ENCODE measurements at regions not wholly inside any gene's neighbourhood (a gene's known extent, or its start where the extent isn't known, plus 50 kb on each side); places are given as distances from the start of the nearest gene placed in this dataset.

GRCh38 chr6:8234321-8234720 lies 132.0 kb upstream of the EEF1E1 start:
- no peak for DNase-seq (ENCODE audit: low read depth)
- in situ Hi-C loops (cut with HindIII; ENCODE audit: low pct_unique_long_range_greater_than_20kb, low sequenced_read_pairs): no loop called here

GRCh38 chr6:8231956-8232355 lies 129.6 kb upstream of the EEF1E1 start:
- no peak for DNase-seq (ENCODE audit: low read depth)
- in situ Hi-C loops (cut with HindIII; ENCODE audit: low pct_unique_long_range_greater_than_20kb, low sequenced_read_pairs): no loop called here

GRCh38 chr6:8229915-8230756 lies 127.8 kb upstream of the EEF1E1 start:
- DNase-seq (ENCODE audit: low read depth): peak; percentile 88
- in situ Hi-C loops (cut with HindIII; ENCODE audit: low pct_unique_long_range_greater_than_20kb, low sequenced_read_pairs): no loop called here

GRCh38 chr6:8225113-8225512 lies 122.8 kb upstream of the EEF1E1 start:
- in situ Hi-C loops (cut with HindIII; ENCODE audit: low pct_unique_long_range_greater_than_20kb, low sequenced_read_pairs): no loop called here
- no peak for DNase-seq (ENCODE audit: low read depth)

GRCh38 chr6:8223678-8224077 lies 121.3 kb upstream of the EEF1E1 start:
- in situ Hi-C loops (cut with HindIII; ENCODE audit: low pct_unique_long_range_greater_than_20kb, low sequenced_read_pairs): no loop called here
- no peak for DNase-seq (ENCODE audit: low read depth)

- in situ Hi-C loops (cut with HindIII; ENCODE audit: low pct_unique_long_range_greater_than_20kb, low sequenced_read_pairs): no loop called here
- DNase-seq (ENCODE audit: low read depth): peak; percentile 59
Measured at GRCh38 chr6:8219352-8219943, 117.1 kb upstream of the EEF1E1 start.

GRCh38 chr6:8218861-8219260 lies 116.5 kb upstream of the EEF1E1 start:
- in situ Hi-C loops (cut with HindIII; ENCODE audit: low pct_unique_long_range_greater_than_20kb, low sequenced_read_pairs): no loop called here

GRCh38 chr6:8215631-8216030 lies 113.3 kb upstream of the EEF1E1 start:
- DNase-seq (ENCODE audit: low read depth): peak; percentile 46
- in situ Hi-C loops (cut with HindIII; ENCODE audit: low pct_unique_long_range_greater_than_20kb, low sequenced_read_pairs): no loop called here

More at GRCh38 chr6:8218861-8219260, 116.5 kb upstream of the EEF1E1 start:
- no peak for DNase-seq (ENCODE audit: low read depth)

GRCh38 chr6:8213995-8214394 lies 111.6 kb upstream of the EEF1E1 start:
- no peak for DNase-seq (ENCODE audit: low read depth)
- in situ Hi-C loops (cut with HindIII; ENCODE audit: low pct_unique_long_range_greater_than_20kb, low sequenced_read_pairs): no loop called here

GRCh38 chr6:8212720-8213434 lies 110.5 kb upstream of the EEF1E1 start:
- in situ Hi-C loops (cut with HindIII; ENCODE audit: low pct_unique_long_range_greater_than_20kb, low sequenced_read_pairs): no loop called here
- no peak for DNase-seq (ENCODE audit: low read depth)

GRCh38 chr6:8207869-8208191 lies 105.5 kb upstream of the EEF1E1 start:
- DNase-seq (ENCODE audit: low read depth): no peak
- in situ Hi-C loops (cut with HindIII; ENCODE audit: low pct_unique_long_range_greater_than_20kb, low sequenced_read_pairs): no loop called here

- in situ Hi-C loops (cut with HindIII; ENCODE audit: low pct_unique_long_range_greater_than_20kb, low sequenced_read_pairs): no loop called here
- no peak for DNase-seq (ENCODE audit: low read depth)
Measured at GRCh38 chr6:8207191-8207868, 105.0 kb upstream of the EEF1E1 start.

- in situ Hi-C loops (cut with HindIII; ENCODE audit: low pct_unique_long_range_greater_than_20kb, low sequenced_read_pairs): no loop called here
- DNase-seq (ENCODE audit: low read depth): no peak
Measured at GRCh38 chr6:8203337-8203736, 101.0 kb upstream of the EEF1E1 start.

- DNase-seq (ENCODE audit: low read depth): no peak
- in situ Hi-C loops (cut with HindIII; ENCODE audit: low pct_unique_long_range_greater_than_20kb, low sequenced_read_pairs): no loop called here
Measured at GRCh38 chr6:8201679-8202078, 99.3 kb upstream of the EEF1E1 start.

GRCh38 chr6:8200255-8200654 lies 97.9 kb upstream of the EEF1E1 start:
- DNase-seq (ENCODE audit: low read depth): no peak
- in situ Hi-C loops (cut with HindIII; ENCODE audit: low pct_unique_long_range_greater_than_20kb, low sequenced_read_pairs): no loop called here

- no peak for DNase-seq (ENCODE audit: low read depth)
- in situ Hi-C loops (cut with HindIII; ENCODE audit: low pct_unique_long_range_greater_than_20kb, low sequenced_read_pairs): no loop called here
Measured at GRCh38 chr6:8195714-8196102, 93.4 kb upstream of the EEF1E1 start.

GRCh38 chr6:8195040-8195713 lies 92.8 kb upstream of the EEF1E1 start:
- in situ Hi-C loops (cut with HindIII; ENCODE audit: low pct_unique_long_range_greater_than_20kb, low sequenced_read_pairs): no loop called here
- DNase-seq (ENCODE audit: low read depth): peak; percentile 40

- in situ Hi-C loops (cut with HindIII; ENCODE audit: low pct_unique_long_range_greater_than_20kb, low sequenced_read_pairs): no loop called here
- DNase-seq (ENCODE audit: low read depth): peak; percentile 91
Measured at GRCh38 chr6:8194490-8194889, 92.1 kb upstream of the EEF1E1 start.

All from Caki2 (cell line).